Naive thymus-derived CD8-positive, alpha-beta T cell (primary cell): ENCODE measurements at regions not wholly inside any gene's neighbourhood (a gene's known extent, or its start where the extent isn't known, plus 50 kb on each side); places are given as distances from the start of the nearest gene placed in this dataset.
"Not testable (repeated sequence)": the region's sequence is repeated elsewhere in the genome, so short reads cannot be mapped to it uniquely, and the experiment has no call there.

Experiments
- ATAC-seq, 2 donors: fragments of 150-1000 bp; cut with Tn5 transposase in 1 of 2; sonication (Bioruptor Pico), chemical (Tn5 transposase) in 1 of 2; 1 replicate in 1 of 2; 2 replicates in 1 of 2; pipeline ENCODE4 v1.10.0; 2021; ENCODE audit warnings: mild to moderate bottlenecking in 2 of 2, moderate library complexity in 2 of 2
- POLR2A ChIA-PET: fragments of 350-600 bp; sonication (Branson Sonifier 250); formaldehyde crosslinking; loops from one replicate; lab custom pipeline; 2021; ENCODE audit warnings: antibody characterized with exemption; lab: Charles Lee
- DNase-seq, 10 donors: peaks; one replicate each; pipeline versions ENCODE4 v3.0.0 to v3.0.0-alpha.2; 2020 to 2022
- H3K27ac Mint-ChIP-seq, 10 donors: one replicate each; pipeline ENCODE4 v1.8.0; 2020 to 2022; ENCODE audit warnings: mild to moderate bottlenecking in 10 of 10, mixed read lengths in 10 of 10, moderate library complexity in 4 of 10, inconsistent platforms in 1 of 10
- H3K27me3 Mint-ChIP-seq, 5 donors: one replicate each; pipeline ENCODE4 v1.8.0; 2021 to 2022; ENCODE audit warnings: mixed read lengths in 5 of 5
- H3K36me3 Mint-ChIP-seq, 3 donors: one replicate each; pipeline ENCODE4 v1.8.0; 2020 to 2022; ENCODE audit warnings: mixed read lengths in 3 of 3, mild to moderate bottlenecking in 2 of 3, inconsistent platforms in 1 of 3
- H3K4me1 Mint-ChIP-seq, 4 donors: one replicate each; pipeline ENCODE4 v1.8.0; 2021 to 2022; ENCODE audit warnings: mixed read lengths in 4 of 4
- H3K4me3 Mint-ChIP-seq, 10 donors: one replicate each; pipeline ENCODE4 v1.8.0; 2020 to 2022; ENCODE audit warnings: mild to moderate bottlenecking in 10 of 10, mixed read lengths in 10 of 10, moderate library complexity in 6 of 10, inconsistent platforms in 1 of 10
- H3K9me3 Mint-ChIP-seq, 9 donors: one replicate each; pipeline ENCODE4 v1.8.0; 2020 to 2022; ENCODE audit warnings: mixed read lengths in 9 of 9, mild to moderate bottlenecking in 3 of 9, inconsistent platforms in 1 of 9, moderate library complexity in 1 of 9

DNA sequence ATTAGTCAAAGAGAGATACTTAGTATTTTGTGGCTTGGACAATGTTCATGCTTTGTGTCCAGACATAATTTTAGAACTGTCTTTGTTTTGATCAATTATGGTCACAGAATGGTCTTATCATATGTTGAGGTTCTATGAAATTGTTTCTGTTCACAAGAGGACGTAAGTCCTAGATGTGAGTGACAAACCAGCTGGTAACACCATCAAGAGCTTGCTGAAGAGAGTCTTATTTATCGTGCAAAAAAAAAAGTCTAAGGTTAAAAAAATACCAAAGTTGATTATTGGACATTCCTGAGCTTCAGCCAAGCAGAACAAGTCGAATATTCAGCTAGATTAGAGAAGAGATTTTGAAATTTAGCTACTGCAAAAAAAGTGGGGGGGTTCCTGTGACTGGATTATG lies 495.9 kb upstream of the NAALADL2 start:
- POLR2A ChIA-PET = no interaction called here
- Mint-ChIP-seq H3K4me1 (no peaks in the 10 kb centered on the region), H3K4me3 (no peak overlapping the region), H3K9me3 (peaks cover 0 to 6% (median 3%) of the 10 kb centered on the region in 9 donors), H3K27ac (no peak overlapping the region), H3K27me3 (peaks cover 0 to 6% (median 0%) of the 10 kb centered on the region in 5 donors), H3K36me3 (peaks cover 0 to under 1% (median 0%) of the 10 kb centered on the region in 3 donors)
- DNase-seq (no peak), ATAC-seq (no peak)

DNA sequence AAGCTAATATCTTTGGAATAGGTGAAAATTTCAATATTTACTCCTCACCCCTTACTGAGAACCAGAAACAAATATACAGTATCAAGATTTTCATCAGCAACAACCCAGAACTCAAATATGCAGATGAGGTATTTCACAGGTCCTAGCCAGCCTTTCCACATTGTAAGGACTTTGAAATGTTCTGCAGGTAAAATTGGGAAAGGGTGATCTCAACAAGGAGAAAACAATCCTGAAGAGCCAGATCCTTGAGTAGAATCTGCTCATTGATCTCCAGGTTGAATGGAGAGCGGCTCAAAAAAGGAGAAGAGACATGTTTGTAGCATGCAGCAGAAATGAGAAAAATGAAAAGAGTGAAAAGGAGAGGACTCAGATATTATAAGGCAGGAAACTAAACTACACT lies 493.3 kb upstream of the NAALADL2 start:
- Mint-ChIP-seq H3K36me3 (peaks cover 0 to 6% (median 0%) of the 10 kb centered on the region in 3 donors), H3K4me3 (no peak overlapping the region), H3K27me3 (peaks cover 0 to 4% (median 0%) of the 10 kb centered on the region in 5 donors), H3K4me1 (no peaks in the 10 kb centered on the region), H3K9me3 (peaks cover 0 to 18% (median 6%) of the 10 kb centered on the region in 9 donors), H3K27ac (peak overlapping the region in 1 of 10 donors; percentile 4)
- ATAC-seq (no peak), DNase-seq (no peak)
- POLR2A ChIA-PET = no interaction called here

DNA sequence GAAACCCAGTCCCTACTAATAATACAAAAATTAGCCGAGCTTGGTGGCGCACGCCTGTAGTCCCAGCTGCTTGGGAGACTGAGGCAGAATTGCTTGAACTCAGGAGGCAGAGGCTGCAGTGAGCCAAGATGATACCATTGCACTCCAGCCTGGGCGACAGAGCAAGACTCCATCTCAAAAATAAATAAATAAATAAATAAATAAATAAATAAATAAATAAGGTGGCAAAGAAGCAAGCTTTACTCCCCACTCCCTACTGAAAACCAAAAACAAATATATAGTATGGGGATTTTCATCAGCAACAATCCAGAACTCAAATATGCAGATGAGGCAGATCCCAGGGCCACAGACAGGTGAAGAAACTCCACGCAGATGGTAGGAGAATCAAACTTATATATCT lies 492.2 kb upstream of the NAALADL2 start:
- H3K27me3 Mint-ChIP-seq, H3K4me1 Mint-ChIP-seq, H3K36me3 Mint-ChIP-seq, H3K4me3 Mint-ChIP-seq, DNase-seq, ATAC-seq, POLR2A ChIA-PET, H3K27ac Mint-ChIP-seq: not testable (repeated sequence)
- peaks cover 0 to 18% (median 6%) of the 10 kb centered on the region in 9 donors for H3K9me3 Mint-ChIP-seq

DNA sequence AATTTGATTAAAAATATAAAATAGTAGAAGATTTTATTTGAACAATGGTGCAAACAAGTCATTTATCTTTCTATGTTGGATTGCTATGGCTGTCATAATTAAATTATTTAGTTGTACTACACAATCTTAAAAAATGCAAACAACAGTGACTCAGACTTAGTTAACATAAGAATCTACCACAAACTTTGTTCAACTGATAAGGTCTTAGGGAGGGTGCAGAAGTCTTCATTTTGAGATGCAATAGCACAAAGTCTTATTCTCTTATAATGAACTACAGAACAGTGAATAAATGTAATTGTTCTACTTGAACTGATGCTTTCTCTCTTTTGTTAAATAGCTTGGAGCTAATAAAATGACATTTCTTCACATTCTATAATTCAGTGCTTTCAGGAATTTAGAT lies 482.8 kb upstream of the NAALADL2 start:
- Mint-ChIP-seq H3K36me3 (no peaks in the 10 kb centered on the region), H3K27me3 (no peaks in the 10 kb centered on the region), H3K4me3 (no peak overlapping the region), H3K27ac (no peak overlapping the region), H3K9me3 (peaks cover 0 to 2% (median 0%) of the 10 kb centered on the region in 9 donors), H3K4me1 (no peaks in the 10 kb centered on the region)
- ATAC-seq (no peak), DNase-seq (no peak)
- POLR2A ChIA-PET = no interaction called here

DNA sequence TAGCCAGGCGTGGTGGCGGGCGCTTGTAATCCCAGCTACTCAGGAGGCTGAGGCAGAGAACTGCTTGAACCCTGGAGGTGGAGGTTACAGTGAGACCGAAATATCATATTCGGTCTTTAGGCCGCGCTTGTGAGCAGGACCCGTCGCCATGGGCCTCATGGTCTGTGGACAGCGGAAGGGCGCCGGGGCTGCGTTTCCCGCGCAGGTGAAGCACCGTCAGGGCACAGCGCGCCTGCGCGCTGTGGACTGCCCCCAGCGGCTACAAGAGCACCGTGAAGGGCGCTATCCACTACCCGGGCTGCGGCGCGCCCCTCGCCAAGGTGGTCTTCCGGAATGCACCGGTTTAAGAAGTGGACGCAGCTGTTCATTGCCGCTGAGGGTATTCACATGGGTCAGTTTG lies 482.0 kb upstream of the NAALADL2 start:
- POLR2A ChIA-PET = no interaction called here
- H3K36me3 Mint-ChIP-seq = no peaks in the 10 kb centered on the region
- peaks cover 0 to 1% (median 0%) of the 10 kb centered on the region in 9 donors for H3K9me3 Mint-ChIP-seq
- H3K4me1 Mint-ChIP-seq = no peaks in the 10 kb centered on the region
- H3K27ac Mint-ChIP-seq = no peak overlapping the region
- H3K27me3 Mint-ChIP-seq = no peaks in the 10 kb centered on the region
- DNase-seq = no peak
- no peak for ATAC-seq
- H3K4me3 Mint-ChIP-seq = no peak overlapping the region

DNA sequence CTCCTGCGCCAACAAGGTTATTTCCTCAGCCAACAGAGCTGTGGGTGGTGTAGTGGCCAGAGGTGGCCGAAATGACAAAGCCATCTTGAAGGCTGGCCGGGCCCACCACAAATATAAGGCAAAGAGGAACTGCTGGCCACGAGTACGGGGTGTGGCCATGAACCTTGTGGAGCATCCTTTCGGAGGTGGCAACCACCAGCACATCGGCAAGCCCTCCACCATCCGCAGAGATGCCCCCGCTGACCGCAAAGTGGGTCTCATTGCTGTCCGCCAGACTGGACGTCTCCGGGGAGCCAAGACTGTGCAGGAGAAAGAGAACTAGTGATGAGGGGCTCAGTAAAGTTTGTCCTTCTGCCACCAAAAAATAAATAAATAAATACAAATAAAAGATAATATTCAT lies 481.4 kb upstream of the NAALADL2 start:
- ATAC-seq = no peak
- H3K4me1 Mint-ChIP-seq = no peaks in the 10 kb centered on the region
- H3K9me3 Mint-ChIP-seq = no peaks in the 10 kb centered on the region

DNA sequence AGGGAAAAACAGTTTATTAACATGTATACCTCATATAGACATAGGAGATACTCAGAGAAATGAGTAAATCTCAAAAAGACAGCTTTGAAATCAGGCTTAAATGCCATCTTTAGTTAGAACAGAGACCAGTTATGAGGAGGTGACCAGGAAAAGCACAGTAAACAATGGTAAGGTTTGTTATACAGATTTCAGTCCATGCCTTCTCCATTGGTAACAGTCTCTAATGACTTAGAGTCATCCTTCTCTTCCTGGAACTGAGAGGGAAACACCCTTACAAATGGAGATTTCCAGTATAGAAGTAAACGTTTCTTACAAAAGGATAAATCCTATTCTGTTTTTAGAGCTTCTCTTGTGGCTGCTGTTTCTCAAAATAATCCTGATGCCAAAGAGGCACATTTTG lies 476.3 kb upstream of the NAALADL2 start:
- POLR2A ChIA-PET = no interaction called here
- Mint-ChIP-seq H3K36me3 (peaks cover 0 to 4% (median 0%) of the 10 kb centered on the region in 3 donors), H3K27ac (no peak overlapping the region), H3K27me3 (no peaks in the 10 kb centered on the region), H3K4me1 (no peaks in the 10 kb centered on the region), H3K4me3 (no peak overlapping the region), H3K9me3 (peaks cover 0 to 29% (median 2%) of the 10 kb centered on the region in 9 donors)
- no peak for ATAC-seq
- no peak for DNase-seq

More for the DNA sequence above, 481.4 kb upstream of the NAALADL2 start:
- POLR2A ChIA-PET = no interaction called here
- Mint-ChIP-seq H3K36me3 (no peaks in the 10 kb centered on the region), H3K4me3 (no peak overlapping the region), H3K27me3 (no peaks in the 10 kb centered on the region), H3K27ac (no peak overlapping the region)
- no peak for DNase-seq

DNA sequence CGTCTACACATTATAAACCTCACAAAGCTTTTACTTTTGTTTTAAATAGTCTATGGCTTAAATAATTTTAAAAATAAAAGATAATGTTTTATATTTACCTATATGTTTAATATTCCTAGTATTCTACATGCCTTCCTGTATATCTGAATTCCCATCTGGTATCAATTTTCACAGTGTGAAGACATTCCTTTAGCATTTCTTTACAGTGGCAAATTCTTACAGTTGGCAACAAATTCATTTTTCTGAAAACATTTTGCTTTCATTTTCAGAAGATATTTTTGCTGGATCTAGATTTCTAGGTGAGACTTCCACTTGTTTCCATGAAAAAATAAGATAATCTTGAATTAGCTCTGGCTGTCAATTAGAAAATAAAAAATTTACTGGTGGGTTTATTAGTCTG lies 471.4 kb upstream of the NAALADL2 start:
- Mint-ChIP-seq H3K4me1 (no peaks in the 10 kb centered on the region), H3K9me3 (peaks cover 0 to 29% (median 4%) of the 10 kb centered on the region in 9 donors)

DNA sequence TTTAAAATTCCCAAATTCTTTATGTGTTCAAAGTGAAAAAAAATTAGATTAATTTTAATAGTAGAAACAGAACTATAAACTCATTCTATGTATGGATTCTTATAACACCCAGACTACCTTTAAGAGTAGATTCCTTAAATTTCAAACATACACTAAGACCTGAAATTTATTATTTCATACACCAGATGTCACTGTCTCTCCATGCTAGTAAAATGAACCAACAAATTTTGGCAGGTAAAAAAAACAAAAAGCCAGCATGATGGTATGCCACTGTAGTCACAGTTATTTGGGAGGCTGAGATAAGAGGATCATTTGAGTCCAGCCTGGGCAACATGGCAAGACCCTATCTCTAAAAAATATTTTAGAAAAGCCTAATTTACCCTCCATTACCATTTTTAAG lies 461.3 kb upstream of the NAALADL2 start:
- Mint-ChIP-seq H3K27ac (no peak overlapping the region), H3K4me1 (no peaks in the 10 kb centered on the region), H3K27me3 (peaks cover 0 to 13% (median 0%) of the 10 kb centered on the region in 5 donors), H3K36me3 (no peaks in the 10 kb centered on the region), H3K9me3 (peaks cover 0 to 3% (median 0%) of the 10 kb centered on the region in 9 donors), H3K4me3 (no peak overlapping the region)
- peak in 2 of 10 donors; percentile 2 to 12 for DNase-seq
- ATAC-seq = no peak
- POLR2A ChIA-PET = no interaction called here

More for the DNA sequence above, 471.4 kb upstream of the NAALADL2 start:
- POLR2A ChIA-PET = no interaction called here
- no peak for DNase-seq
- ATAC-seq = no peak
- Mint-ChIP-seq H3K4me3 (no peak overlapping the region), H3K27ac (no peak overlapping the region), H3K36me3 (peaks cover 0 to 4% (median 0%) of the 10 kb centered on the region in 3 donors), H3K27me3 (no peaks in the 10 kb centered on the region)

DNA sequence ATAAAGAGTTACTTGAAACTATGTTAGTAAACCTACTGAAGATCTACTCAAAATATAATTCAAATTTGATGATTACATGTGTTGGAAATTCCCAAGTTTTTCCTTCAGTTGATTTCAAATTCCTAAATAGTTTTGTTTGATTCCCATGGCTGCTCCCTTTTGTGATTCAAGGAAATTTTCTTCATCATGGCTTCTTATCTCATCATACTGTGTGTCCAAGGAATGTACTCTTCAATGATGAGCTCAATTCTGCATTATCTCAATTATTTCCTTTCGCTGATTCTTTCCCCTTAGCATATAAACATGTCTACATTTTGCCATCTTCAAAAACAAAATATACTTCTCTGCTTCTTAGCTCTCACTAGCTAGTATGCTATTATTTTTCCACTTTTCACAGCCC lies 460.4 kb upstream of the NAALADL2 start:
- peaks cover 0 to 3% (median 0%) of the 10 kb centered on the region in 9 donors for H3K9me3 Mint-ChIP-seq
- H3K4me1 Mint-ChIP-seq = no peaks in the 10 kb centered on the region
- no peaks in the 10 kb centered on the region for H3K36me3 Mint-ChIP-seq
- POLR2A ChIA-PET = no interaction called here
- peaks cover 0 to 13% (median 0%) of the 10 kb centered on the region in 5 donors for H3K27me3 Mint-ChIP-seq
- ATAC-seq (no peak), DNase-seq (no peak)
- no peak overlapping the region for H3K27ac Mint-ChIP-seq
- no peak overlapping the region for H3K4me3 Mint-ChIP-seq

DNA sequence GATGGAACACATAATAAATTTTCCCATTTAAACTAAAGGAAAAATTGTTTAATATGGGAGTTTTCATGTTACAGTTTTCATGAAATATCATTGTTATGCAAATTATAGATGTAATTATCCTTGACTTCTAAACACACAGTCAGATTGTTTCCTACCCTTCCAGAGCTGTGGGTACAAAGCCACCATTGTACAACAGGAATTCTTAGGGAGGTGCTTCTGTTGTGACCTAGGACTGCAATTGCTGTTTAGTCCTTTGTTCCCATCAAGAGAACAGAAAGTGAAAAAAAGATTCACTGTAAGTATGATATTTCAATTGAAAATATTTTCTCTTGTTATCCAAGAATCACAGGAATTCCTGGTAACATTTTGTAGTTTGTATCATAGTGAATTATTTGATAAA lies 455.3 kb upstream of the NAALADL2 start:
- peaks cover 0 to 10% (median 0%) of the 10 kb centered on the region in 9 donors for H3K9me3 Mint-ChIP-seq
- DNase-seq (no peak), ATAC-seq (no peak)
- peaks cover 0 to 23% (median 2%) of the 10 kb centered on the region in 5 donors for H3K27me3 Mint-ChIP-seq
- no peaks in the 10 kb centered on the region for H3K36me3 Mint-ChIP-seq
- no peak overlapping the region for H3K4me3 Mint-ChIP-seq
- POLR2A ChIA-PET = no interaction called here
- H3K4me1 Mint-ChIP-seq = no peaks in the 10 kb centered on the region
- H3K27ac Mint-ChIP-seq = no peak overlapping the region

DNA sequence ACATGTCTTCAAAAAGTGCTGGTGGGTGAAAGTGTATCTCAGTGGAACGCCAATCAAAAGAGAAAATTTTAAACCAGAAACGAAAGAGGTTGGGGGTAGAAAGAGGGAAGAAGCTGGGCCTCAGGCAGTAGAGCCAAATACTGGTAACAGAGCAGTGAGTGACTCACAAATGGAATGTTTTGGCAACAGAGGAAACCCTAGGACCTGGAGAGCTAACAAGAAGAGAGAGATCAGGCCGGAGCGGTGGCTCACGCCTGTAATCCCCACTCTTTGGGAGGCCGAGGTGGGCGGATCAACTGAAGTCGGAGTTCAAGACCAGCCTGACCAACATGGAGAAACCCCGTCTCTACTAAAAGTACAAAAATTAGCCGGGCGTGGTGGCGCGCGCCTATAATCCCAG lies 450.8 kb upstream of the NAALADL2 start:
- peaks cover 0 to 12% (median 0%) of the 10 kb centered on the region in 9 donors for H3K9me3 Mint-ChIP-seq
- ATAC-seq = no peak

DNA sequence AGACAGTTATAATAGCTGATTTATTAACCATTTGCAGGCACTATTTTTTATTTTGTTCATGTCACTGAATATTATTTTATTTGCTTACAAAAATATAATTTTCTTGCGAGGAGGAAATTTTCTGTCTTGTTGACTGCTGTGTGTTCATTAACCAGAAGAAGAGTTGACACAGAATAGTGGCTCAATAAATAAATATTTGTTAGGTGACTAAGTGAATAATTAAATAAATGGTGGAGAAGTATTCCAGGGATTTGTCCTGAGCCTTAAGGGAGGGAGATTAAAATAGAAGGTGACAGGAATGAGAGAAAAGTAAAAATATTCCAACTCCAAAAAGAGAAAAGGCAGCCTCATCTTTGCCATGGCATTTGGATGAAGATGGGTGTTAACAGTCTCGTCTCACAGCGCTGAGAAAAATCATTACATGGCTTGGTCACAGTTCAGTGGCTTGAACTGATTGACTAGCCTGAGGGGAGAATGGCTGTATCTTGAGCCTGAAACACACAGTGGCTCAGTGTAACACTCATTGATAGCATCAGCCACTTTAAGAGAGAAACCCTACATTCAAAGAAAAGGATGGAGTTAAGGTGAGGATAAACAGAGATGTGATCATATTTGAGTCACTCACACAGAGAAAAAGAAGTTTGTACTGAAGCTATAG lies 449.9 kb upstream of the NAALADL2 start:
- POLR2A ChIA-PET = no interaction called here
- Mint-ChIP-seq H3K36me3 (no peaks in the 10 kb centered on the region), H3K4me3 (no peak overlapping the region), H3K9me3 (peaks cover 0 to 14% (median 0%) of the 10 kb centered on the region in 9 donors), H3K27me3 (peaks cover 0 to 9% (median 0%) of the 10 kb centered on the region in 5 donors), H3K27ac (no peak overlapping the region), H3K4me1 (no peaks in the 10 kb centered on the region)
- DNase-seq (no peak), ATAC-seq (no peak)

More for the DNA sequence above, 450.8 kb upstream of the NAALADL2 start:
- H3K36me3 Mint-ChIP-seq = no peaks in the 10 kb centered on the region
- no peaks in the 10 kb centered on the region for H3K4me1 Mint-ChIP-seq
- POLR2A ChIA-PET = no interaction called here
- H3K27me3 Mint-ChIP-seq = peaks cover 0 to 9% (median 0%) of the 10 kb centered on the region in 5 donors
- no peak for DNase-seq
- H3K4me3 Mint-ChIP-seq = no peak overlapping the region
- H3K27ac Mint-ChIP-seq = no peak overlapping the region
